ENCODE measurements at regions not wholly inside any gene's neighbourhood (a gene's known extent, or its start where the extent isn't known, plus 50 kb on each side); places are given as distances from the start of the nearest gene placed in this dataset.
"Not testable (repeated sequence)": the region's sequence is repeated elsewhere in the genome, so short reads cannot be mapped to it uniquely, and the experiment has no call there.

GRCh38 chr2:87275974-87276629, 254.5 kb upstream of the PLGLB1 start:
- DNase-seq, result not testable (repeated sequence)

DNA sequence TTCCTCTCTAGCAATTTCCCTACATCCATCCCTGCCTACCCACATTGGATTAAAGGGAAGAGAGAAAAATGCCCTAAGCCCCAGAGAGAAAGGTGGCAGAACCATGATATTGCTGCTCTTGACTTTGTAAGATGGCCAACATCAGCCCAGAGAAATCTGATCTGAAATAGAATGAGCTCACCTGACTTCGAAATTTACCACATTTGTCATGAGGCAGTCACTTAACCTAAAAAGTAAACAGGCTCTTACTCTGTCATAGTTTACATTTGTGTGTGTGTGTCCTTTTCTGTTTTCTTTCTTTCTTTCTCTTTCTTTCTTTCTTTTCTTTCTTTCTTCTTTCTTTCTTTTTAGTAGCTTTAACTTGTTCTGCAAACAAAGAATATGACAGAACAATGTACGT, 255.0 kb upstream of the PLGLB1 start:
- DNase-seq, result not testable (repeated sequence)

DNA sequence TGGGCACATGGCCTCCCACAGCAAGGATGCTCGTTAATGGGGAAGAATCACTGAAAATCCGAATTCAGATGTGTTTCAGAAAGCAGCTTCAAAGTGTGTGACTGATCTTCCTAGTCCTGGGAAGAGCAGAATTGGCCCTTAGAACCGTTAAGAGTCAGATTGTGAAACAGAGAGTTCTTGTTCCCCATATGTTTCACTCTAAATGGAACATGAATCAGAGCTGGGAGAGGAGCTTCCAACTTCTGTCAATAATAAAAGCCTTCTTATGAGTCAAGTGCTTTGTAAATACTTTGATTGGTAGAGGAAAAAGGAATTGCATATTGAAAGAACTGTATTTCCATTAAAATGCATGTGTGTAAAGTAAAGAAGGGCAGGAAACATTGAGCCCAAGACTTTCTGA, 256.1 kb upstream of the PLGLB1 start:
- DNase-seq, result not testable (repeated sequence)

- not testable (repeated sequence) for DNase-seq
Observed at GRCh38 chr2:87280596-87281355, 259.1 kb upstream of the PLGLB1 start.

DNA sequence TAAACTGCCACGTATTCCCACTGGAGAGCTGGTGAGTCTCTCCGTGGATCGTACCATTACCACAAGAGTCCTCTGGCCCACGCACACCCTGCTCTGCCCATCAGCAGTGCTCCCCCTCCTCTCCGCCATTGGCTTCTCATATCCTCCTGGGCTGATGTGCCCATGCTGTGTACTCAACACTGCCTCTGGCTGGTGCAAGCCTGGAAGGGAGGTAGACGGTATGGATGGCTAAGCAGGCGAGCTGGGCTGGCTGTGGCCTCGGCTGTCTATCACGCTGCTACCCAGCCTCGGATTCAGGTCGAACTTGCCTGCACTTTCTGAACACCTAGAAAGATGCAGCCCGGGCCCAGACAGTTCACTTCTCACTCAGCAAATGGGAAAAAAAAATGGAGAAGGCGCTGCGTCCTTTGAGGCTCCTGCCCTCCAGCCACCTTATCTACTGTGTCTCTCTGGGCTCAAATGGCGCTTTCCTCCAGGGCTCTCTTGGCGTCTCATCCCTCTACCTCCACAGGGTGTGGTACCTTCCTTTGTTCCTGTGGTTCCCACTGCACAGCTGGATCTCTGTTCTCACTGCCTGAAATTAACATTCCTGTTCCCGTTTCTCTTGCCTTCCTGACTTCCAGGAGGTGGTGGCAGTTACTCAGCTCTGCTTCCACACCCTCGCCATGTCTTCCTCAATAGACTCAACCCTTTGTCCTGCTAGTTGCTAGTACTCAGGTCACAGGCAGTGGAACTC, 262.3 kb upstream of the PLGLB1 start:
- DNase-seq, result not testable (repeated sequence)

DNA sequence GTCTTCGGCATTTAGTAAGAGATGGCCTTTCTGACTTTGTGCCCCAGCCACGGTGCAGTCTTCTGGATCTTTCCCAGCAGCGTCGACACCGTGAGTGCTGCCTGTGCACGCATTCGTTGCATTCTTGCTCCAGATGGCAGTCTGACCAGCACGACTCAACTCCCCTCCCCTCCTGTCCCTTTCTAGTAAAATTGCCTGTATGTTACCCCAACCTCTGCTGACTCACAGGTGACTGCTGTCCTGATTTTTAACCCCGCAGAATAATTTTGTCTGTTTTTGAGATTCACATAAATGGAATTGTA, 262.8 kb upstream of the PLGLB1 start:
- not testable (repeated sequence) for DNase-seq

- not testable (repeated sequence) for DNase-seq
Observed at GRCh38 chr2:87285139-87285538, 263.5 kb upstream of the PLGLB1 start.

DNA sequence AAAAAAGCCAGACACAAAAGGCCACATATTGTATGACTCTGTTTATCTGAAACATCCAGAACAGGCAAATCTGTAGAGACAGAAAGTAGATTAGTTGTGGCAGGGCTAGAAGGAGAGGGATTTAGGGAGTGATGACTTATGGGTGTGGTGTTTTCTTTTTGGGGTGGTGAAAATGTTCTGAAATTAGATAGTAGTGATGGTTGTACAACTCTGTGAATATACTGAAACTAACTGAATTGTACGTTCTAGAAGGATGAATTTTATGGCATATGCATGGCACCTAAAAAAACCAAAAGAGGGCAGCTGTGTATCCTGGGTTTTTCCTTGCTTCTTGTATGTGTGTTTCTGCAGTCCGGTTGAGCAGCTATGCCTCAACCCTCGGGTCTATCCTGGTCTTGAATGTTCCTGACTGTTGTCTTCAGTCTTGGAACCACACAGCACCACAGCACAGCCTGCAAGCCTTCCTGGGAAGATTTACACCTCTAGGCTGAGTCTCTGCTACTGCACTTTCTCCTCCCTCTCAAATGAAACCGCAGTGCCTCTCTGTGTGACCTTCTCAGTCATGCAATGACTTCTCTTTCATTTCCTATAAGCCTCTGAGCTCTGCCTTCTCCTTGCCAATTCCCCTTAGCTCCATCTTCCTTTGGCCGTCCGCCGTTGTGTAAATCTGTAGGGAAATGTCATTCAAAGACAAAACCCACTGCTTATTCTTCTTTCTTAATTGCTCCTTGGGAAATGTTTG, 269.1 kb upstream of the PLGLB1 start:
- DNase-seq, result not testable (repeated sequence)

- DNase-seq, result not testable (repeated sequence)
Observed at GRCh38 chr2:87291400-87292200, 270.0 kb upstream of the PLGLB1 start.

- not testable (repeated sequence) for DNase-seq
Observed at GRCh38 chr2:87293931-87294594, 272.4 kb upstream of the PLGLB1 start.

DNA sequence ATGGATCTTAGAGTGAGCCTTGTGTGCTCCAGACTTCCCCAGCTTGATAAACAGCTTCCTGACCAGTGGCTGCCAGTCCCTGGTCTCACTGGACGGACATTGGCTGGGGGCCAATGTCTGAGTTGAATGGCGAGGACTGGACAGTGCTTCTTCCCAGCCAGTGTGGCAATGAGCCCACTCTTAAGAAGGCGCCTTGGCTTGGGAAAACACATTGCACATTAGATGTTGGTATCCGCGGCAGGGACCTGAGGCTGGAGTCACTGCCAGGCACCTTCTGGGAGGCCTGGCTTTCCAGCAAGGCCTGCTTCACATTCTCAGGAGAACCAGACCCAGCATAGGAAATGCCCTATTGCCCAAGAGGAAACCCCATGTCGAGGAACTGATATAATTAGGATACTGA, 273.5 kb upstream of the PLGLB1 start:
- not testable (repeated sequence) for DNase-seq

DNA sequence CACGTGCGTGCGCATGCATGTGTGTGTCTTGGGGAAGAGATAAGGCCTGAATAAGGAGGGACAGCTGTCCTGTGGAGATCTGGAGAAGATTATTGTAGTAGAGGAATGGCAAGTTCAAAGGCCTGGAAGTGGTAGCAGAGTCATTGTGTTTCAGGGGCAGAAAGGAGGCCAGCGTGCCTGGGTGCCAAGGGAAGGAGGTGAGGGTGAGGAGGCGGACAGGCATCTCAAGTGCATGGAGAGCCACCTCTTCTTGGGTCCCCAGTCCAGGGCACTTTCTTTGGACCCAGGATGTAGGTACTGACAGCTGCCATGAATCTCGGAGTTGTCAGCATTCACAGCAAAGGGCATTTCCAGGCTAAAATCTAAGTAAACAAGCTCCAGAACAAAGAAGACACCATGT, 279.7 kb upstream of the PLGLB1 start:
- not testable (repeated sequence) for DNase-seq

- not testable (repeated sequence) for DNase-seq
Observed at GRCh38 chr2:87301871-87302270, 280.2 kb upstream of the PLGLB1 start.

GRCh38 chr2:87308621-87309020, 287.0 kb upstream of the PLGLB1 start:
- DNase-seq, result not testable (repeated sequence)

DNA sequence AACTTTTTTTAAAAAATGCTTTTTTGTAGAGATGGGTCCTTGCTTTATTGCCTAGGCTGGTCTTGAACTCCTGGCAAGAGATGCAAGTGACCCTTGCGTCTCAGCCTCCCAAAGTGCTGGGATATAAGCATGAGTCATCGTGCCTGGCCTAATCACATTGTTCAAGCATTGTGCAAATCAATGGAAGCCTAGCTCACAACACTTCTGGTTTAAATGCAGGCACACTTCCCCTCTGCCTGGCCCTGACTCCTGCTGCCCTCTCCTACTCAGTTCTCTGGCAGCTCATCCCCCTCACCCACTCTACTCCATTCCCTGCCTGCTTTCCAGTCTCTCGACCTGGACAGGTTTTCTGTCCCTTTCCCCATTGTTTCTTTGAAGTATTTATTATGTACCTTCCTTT, 288.1 kb upstream of the PLGLB1 start:
- DNase-seq, result not testable (repeated sequence)

- DNase-seq, result not testable (repeated sequence)
Observed at GRCh38 chr2:87311896-87312441, 290.3 kb upstream of the PLGLB1 start.

GRCh38 chr2:87314622-87315021, 293.0 kb upstream of the PLGLB1 start:
- not testable (repeated sequence) for DNase-seq

DNA sequence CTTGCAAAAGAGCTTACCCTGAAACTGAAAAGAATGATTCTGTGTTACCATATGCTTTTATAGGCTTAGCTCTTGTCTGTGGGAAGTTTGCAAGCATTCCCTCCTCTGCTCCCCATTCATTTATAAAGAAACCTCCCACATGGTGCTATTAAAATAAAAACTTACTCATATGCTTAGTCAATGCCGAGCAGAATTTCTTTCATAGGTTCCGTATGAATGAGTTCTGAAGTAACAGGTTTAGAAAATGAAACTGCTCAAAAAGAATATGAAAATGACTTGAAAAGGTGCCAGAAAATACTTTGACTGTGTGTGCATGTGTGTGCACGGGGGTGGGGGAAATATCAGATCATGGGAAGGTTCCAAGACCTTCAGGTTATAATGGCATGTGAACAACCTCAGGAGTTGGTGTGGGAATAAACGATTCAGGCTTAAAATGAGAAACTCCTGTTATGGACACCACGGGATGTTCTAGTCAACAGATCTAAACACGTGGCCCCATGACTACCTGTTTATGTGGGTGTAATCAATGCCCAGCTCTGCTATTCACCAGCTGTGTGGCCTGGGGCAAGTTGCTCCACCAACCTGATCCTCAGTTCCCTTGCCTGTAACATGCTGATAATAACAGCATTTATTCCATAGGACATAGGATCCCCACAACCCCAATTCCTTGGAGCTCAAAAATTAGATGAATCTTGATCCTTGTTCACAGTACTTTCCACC, 293.7 kb upstream of the PLGLB1 start:
- DNase-seq, result not testable (repeated sequence)

DNA sequence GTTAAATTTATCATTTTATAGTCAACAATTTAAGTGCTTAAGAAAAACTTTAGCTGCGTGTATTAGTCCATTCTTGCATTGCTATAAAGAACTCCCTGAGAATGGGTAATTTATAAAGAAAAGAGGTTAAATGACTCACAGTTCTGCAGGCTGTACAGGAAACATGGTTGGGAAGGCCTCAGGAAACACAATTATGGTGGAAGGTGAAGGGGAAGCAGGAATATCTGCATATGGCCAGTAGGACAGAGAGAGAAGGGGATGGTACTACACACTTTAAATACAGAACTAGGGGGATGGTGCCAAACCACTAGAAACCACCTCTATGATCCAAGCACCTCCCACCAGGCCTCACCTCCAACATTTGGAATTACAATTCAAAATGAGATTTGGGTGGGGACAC, 295.5 kb upstream of the PLGLB1 start:
- not testable (repeated sequence) for DNase-seq

DNA sequence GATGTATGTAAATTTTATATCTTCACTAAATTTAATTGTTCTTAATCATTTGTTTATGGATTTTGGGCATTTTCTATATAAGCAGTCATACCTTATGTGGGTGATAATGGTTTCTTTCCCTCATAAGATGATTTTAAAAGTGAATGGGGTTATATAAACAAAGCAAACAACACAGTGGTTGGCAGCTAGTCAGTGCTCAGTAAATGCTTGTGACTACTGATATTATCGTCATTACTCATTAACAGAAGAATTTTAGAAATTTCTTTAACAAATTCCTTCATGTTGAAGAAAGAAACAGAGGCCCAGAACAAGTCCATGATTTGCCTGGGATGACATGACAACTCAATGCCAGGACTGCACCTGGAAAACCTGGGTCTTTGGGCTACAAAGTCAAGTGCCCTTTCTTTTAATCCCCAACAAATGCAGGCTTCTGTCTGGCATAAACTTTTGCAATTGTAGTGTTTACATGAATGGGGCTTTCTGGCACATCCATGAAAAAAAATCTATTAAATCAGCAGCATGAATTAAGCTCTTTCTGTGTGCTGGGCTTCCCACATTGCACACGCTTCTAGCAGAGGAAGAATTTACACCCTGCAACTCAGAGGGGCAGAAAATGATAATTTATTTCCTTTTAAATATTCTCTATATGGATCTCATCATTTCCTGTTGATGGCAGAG, 297.3 kb upstream of the PLGLB1 start:
- DNase-seq, result not testable (repeated sequence)
